NCI-H1105 treated with DMSO at 0.1 percent for 48 hours (cell line): ENCODE measurements at regions not wholly inside any gene's neighbourhood (a gene's known extent, or its start where the extent isn't known, plus 50 kb on each side); places are given as distances from the start of the nearest gene placed in this dataset.

Experiments used
- DNase-seq: peaks from one replicate; lab custom pipeline; 2025; lab: John Stamatoyannopoulos, UW

DNA sequence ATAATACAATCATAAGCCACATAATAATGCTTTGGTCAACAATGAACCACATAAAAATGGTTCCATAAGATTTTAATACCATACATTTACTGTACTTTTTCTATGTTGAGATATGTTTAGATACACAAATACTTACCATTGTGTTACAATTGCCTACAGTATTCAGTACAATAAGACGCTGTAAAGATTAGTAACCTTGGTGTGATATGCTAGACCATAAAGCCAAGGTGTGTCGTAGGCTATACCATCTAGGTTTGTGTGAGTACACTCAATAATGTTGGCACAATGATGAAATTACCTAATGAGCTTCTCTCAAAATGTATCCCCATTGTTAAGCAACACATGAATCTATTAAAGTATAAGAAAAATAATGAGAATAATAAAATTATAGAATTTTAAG, 662.3 kb downstream of the SATB2 start:
- DNase-seq: no peak

DNA sequence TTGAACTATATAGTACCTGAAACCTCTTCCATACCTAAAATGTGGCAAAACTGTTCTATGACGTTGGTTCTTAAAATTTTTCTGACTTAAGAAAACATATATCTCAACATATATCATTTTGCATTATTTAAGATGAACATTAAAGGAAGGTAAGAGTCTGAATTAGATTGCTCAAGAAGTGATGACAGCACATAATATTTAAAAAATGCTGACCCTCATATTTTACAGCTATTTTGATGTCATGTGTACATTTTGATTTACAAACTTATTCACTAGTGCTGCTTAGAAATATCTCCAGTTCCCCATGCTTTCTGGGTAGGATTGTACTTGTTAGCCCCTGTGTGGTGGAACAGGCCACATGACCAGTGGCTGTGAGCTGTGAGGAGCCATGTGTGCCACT, 666.1 kb downstream of the SATB2 start:
- no peak for DNase-seq

DNA sequence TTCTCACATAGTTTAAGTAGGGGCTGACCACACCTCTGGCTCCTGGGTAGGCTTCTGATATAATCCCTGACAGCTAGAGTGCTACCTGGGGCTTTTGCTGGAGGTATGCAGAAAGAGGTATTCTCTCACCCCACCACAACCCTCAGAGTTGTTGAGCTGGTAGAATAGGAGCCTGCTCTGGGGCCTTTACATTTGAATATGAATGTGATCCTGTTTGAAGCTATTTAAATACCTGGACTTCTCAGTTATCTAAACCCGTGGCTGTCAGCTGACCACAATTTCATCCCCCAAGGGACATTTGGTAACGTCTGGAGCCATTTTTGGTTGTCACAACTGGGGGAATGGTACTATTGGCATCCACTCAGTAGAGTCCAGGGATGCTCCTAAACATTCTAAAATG, 669.1 kb downstream of the SATB2 start:
- no peak for DNase-seq

DNA sequence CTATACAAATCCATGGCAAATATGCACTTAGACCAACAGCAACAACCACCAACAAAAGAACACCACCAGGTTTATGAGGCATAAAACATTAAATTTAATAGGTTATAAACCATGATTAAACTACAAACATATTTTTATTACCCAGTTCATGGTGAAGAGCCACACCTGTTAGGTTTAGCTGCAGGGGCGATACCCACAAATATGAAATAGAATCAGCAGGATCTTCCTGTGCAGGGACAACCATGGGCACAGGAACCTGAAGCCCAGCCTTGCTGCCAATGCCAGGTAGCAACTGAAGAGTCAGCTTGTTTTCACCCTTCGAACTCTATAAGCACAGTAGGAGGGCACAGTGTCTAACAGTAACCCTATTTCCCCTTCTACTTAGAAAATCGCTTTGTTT, 675.0 kb downstream of the SATB2 start:
- no peak for DNase-seq

DNA sequence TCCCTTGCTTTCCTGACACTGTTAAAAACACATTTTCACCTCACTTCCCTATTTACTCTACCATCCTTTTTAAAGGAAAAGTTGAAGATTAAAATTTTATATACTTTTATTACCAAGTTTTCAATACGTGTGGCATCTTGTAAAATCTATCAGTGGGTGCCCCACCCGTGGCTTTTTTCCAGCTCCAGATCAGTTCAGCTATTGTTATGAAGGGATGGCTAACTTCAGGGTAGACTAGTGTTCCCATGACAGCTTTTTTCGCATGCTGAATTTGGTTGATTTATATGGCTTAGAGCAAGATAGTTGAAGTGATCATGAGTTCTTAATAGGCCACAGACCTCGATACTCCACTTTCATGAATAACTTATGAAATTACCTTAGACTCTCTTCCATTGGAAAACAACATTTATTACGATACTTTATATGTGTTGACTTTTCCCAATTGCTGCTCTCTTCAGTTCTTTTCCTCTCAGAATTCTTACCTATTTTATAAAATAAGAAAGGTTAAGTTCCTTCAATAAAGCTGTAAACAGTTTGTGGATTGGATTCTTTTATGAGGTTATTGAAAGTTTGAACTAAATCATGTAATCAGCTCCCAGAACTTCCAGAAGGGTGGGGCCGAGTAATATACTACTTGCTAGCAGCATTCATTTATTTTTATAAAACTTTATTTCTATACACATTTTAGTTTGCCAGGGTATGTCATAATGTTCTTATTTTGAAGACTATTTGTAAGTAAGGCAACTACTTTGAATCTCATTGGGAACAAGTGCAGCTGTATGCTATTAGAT, 680.9 kb downstream of the SATB2 start:
- no peak for DNase-seq

DNA sequence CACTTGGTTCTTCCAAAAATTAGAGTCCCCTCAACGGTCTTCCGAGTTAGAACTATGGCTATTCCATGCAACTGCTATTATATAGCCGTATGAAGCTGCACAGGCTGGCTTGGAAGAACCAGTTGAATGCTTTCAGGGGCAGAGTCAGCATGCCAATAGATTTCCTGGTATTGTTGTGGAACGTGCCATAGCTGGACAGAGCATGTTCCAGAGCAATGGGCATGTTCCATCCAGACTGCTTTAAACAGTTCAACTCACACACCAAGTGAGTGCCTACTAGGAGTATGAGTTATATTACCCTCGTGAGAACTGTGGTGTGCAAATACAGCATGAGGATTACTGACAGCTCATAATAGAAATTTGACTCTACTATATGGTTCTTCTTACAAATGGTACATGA, 682.0 kb downstream of the SATB2 start:
- no peak for DNase-seq

DNA sequence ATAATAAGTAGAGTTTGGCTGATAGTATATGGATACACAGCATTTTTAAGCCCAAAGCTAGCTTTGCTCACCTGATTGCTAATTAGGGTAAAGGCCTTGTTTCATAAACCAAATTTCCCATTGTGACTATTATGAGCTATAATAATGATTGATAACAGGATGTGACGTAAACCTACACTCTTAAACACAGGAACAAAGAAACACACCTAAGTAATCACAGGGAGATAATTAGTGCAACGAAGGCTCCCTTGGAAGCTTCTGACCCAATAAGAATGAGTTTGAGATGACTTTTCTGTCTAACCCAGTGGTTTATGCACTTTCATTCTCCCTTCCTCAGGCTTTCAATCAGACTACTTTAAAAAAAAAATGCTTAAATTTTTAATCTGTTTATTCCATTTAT, 683.2 kb downstream of the SATB2 start:
- DNase-seq: peak; percentile 14

DNA sequence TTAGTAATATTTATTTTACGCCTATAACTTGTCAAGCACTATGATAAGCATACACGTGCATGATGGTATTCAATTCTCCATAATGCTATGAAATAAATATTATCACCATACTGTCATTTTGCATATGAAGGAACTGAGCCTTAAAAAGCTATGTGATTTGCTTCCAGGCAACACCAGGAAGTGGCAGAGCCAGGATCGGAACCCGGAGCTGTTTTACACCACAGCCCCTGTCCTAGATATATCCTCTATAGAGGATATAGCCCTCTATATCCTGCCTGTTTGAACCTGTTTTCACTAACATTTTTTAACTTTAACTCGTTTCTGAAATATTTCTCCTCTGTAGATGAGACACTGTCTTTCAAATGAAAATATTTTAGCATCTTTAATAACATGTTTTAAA, 690.0 kb downstream of the SATB2 start:
- no peak for DNase-seq

DNA sequence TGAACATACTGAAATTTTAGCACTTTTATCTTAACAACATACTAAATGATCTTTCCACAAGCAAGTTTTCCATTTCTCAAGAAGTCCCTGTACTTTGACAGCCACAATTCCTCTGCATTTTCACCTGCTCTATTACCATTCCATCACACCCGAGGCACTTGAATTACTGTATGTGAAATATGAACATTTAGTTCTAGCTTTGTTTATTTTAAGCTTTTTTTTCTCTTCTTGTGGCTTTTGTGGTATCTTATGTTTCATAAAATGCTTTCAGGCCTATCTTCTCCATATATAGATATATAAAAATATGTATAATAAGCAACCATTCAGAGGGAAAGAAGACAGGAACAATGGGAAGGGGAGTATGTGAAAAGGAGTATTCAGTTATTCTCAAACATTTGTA, 693.9 kb downstream of the SATB2 start:
- no peak for DNase-seq

DNA sequence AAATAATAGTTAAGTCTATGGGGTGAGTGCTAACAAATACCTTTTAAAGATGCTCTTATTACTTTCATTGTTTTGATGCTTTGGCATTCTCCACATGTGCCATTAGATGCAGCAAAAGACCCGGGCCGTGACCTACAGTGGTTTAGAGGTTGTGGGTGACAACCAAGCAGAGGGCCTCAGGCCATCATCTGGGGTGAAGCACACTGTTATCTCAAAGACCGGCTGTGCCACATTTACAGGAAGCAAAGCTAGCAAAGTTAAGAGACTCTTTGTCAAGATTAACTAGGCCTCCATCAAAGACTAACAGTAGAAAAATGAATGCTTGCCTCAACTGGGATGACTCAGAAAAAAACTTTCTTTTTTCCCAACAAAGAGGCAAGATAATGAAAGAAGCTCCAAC, 695.3 kb downstream of the SATB2 start:
- DNase-seq: no peak

DNA sequence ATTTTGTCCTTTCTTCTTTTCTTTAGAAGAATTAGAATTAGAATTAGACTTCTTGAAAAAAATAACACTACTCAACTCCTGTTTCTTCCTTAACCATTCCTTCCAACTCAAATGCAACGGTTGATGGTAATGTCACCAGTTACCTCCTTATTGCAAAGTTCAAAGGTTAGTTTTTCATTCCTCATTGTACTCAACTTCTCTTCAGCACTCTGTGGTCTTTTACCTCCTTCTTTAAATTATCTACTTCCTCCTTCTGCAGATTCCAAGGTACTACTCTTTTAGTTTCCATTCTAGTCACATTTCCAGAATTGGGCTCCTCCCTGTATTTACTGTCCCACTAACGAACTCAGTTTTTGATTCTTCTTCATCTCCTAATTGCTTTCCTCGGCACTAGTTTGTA, 700.7 kb downstream of the SATB2 start:
- no peak for DNase-seq

DNA sequence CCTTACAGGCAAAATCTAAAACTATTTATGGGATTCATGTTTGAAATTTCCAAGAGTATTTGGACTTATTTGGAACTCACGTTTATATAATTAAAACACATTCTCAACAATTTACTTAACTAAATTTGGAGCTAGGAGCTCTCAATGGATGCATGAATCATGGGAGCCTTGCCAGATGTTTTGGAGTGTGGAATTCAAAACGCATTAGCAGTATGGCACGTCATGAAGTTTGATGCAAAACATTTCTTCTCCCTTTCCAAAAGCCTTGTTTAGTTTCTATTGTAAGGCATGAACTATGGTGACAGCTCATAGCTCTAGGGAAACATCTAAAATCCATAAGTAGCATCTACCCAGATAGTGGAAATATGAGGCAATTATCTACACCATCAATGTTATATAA, 701.6 kb downstream of the SATB2 start:
- no peak for DNase-seq

DNA sequence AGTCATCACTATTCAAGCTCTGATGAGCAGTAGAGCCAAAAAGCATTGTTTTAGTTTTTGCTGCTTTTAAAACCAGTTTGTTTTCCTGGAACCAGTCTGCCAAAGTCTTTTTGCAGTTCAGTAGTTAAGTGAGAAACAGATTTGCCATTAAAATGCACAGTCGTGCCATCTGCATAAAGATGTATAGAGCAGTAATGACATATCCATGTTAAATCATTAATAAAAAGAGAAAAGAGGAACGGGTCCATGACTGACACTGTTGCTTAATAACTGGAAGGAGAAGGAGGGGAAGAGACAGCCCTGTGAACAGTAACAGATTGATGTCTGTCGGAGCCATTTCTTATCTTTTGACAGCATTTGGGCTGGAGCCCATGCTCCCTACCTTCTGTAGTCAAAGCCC, 704.6 kb downstream of the SATB2 start:
- no peak for DNase-seq

DNA sequence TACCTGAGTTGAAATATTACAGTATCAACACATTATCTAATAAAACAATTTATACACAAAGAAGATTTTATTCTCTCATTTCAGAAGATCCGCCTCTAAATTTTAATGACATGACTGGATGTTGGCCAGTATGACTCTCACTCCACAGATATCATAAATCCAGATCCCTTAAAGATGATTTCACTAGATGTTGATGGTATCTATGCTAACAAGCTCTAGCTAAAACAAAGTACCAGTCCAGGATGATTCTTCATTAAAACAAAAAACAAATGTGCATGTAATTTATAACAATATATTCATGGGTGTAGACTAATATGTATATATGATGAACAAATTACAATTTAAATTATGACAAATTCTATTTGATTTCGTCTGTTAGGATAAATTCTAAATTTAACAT, 708.4 kb downstream of the SATB2 start:
- DNase-seq: no peak

DNA sequence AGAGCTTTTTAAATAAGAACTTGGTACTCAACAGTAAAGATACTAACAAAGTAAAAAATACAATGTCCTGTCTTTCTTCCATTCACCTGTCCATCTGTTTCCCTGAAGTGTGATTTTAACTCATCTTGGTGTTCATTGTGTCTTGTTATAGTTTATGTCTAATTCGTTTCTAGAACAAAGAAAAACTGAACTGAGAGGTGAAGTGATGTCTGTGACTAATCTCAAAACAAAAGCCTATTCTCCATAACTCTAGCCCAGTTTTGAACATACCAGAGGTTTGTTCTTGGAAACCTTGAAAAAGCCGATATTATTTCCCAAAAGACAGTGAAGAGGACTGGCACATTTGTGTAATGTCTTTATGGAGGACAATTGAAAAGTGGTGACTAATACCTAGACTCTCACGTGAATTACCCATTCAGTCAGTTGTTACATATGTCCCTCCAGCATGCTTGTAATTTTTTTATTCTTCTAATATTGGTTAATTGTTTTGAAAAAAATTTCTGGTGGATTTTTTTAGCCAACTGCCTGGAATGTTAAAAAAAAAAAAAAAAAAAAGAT, 725.8 kb downstream of the SATB2 start:
- no peak for DNase-seq

DNA sequence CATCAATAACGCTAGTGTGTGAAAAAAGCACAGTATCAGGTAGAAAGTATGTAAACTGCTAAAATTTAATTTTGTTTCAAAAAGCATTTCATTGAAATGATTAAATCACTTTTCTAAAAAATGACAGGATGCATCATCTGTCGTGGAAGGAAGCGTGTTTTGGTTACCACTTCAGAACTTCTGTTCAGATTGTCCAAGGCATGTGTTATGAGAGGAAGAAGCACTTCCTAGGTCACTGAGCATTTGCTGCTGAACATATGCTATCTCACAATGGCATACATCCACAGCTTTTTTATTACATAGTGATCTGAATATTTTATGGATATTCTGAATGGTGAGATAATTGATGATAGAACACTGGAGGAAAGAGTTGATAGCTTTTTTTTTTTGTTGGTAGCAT, 737.5 kb downstream of the SATB2 start:
- no peak for DNase-seq

DNA sequence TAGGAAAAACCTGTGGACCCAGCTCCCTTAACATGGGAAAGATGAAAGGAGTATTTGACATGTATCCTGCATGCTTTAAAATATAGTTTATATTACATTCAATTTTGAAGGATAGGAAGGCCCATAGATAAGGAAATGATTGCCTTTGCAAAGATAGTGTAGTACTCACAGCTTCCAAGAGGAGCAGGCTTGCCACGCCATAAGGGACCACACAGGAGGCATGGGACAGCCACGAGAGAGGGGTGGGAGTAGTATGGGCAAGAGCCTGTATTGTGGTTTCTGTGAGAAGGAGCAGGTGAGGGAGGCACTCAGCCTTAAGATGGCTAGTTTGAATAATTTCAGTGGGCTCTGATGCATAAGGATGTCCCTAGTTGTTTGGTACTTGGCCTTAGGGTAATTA, 740.3 kb downstream of the SATB2 start:
- no peak for DNase-seq

DNA sequence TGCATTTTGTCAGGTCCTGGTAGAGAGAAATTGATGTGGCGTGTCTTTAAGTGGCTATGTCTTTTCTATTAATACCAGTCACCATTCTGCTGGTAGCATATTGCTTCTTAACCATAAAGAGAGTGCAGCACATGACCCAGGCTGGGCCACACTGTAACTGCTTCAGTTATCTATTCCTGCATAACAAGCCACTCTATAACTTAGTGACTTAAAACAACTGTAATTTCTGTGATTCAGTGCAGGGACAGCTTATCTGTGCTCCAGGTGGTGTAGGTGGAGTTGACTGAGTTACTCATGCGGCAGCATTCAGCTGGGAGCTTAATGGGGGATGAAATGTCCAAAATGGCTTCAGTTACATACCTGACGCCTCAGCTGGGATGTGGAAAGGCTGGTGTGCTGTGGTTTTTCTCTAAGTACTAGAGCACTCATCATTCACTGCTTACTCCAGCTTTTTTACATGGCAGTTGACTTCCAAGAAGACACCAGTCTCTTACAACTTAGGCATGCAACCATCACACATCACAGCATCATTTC, 742.4 kb downstream of the SATB2 start:
- DNase-seq: no peak

DNA sequence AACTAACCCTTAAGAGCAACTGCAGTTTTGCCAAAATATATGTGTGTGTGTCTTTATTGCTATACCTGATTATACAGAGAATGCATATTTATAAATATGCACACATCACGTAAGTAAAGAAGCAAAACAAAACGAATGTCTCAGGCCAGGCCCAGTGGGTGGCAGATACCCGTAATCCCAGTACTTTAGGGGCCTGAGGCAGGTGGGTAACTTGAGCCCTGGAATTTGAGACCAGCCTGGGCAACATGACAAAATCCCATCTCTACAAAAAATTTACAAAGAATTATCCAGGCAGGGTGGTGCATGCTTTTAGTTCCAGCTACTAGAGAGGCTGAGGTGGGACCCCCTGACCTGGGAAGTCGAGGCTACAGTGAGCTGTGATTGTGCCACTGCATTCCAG, 745.3 kb downstream of the SATB2 start:
- DNase-seq: no peak

DNA sequence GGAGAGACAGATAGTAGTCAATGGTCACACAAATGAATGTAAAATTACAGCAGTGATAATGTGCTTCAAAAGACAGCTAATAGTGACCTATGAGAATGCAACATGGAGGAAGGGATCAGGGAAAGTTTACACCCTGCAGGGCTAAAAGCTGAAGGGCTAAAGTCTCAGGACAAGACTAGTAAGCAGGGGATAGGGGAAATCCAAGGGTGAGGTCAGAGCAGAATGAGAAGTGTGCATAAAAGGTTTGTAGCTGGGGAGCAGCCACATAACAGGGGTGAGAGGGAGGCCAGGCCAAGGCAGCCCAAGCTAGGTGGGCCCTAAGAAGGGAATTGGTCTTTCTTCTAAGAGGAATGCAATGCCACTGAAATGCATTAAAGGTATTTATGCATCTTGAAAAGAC, 746.3 kb downstream of the SATB2 start:
- no peak for DNase-seq

DNA sequence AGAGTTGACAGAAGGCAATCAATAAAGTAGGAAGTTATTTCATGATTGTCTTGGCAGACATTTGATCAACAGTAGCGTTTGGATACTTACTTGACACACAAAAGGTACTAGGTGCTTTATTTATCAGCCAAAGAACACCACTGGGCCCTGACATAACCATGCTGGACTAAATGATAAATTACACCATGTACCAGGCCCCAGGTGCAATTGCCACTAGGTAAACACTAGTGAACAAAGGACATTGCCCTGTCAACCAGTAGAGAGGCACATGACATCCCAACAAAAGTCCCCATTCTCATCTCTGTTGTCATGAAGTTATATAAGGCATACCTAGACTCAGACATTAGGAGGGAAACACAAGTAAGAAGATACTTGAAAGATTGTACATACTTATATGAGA, 747.2 kb downstream of the SATB2 start:
- no peak for DNase-seq

DNA sequence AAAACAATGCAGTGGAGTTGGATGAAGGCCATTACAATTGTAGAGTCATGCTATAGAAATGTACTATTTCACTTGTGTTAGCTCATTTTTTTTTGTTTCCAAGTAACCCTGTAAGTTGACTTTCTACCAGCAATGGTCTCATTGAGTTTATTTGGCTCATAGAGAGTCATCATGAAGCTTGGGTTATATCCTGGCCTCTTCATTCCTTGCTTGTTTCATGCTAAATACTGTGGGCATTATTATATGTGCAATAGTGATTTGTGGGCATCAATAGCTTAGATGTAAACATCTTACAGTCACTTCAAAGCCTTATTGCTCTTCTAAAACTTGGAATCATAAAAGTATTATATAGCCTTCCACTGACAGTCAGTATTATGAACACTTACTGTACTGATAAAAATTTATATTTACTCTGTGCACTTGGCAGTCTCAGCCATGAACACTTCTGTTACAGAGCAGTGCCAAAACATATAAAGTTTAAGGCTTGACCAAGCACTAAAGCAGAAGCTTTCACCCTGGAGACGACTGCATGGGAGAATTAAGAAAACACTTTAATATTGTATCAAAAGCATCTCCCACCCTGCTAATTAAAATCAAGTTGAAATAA, 751.2 kb downstream of the SATB2 start:
- peak; percentile 30 for DNase-seq

DNA sequence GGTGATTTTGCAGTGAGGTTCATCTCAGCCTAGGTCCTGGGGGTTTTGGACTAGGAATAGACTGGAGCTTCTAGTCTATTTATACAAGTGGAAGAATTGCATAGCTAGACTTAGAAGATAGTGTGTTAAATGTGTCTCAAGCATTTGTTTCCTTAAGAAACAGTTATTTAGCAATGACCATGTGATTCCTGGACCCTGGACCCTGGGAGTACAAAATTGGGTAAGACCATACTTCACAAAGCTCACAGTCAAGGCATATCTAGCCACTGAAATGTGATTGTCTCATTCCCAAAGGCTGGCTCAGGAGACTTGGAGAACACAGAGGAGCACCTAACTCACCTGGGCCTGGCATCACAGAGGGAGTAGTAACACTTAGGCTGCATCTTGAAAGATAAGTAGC, 754.5 kb downstream of the SATB2 start:
- DNase-seq: no peak

DNA sequence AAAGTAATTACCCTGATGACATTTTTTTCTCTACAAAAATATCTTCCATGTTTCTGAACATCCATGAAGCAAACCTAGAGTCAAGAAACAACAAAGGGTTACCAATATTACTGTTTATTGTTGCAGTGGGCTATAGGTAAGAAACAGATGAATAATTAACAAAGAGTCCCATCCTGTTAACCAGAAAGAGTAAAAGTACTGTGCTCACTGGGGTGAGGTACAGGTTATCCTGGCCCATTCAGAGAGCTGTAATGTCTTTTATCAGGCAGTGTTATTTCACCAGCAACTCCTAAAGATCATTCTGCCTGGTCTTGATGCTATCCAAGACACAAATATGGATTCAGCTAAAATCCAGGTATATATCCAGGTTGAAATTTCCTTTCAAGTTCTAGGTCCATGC, 754.9 kb downstream of the SATB2 start:
- DNase-seq: no peak
